B cell (primary cell): ENCODE measurements at regions not wholly inside any gene's neighbourhood (a gene's known extent, or its start where the extent isn't known, plus 50 kb on each side); places are given as distances from the start of the nearest gene placed in this dataset.

ENCODE experiments used
- ATAC-seq: fragments of 200-7000 bp; cut with Tn5 transposase; one replicate; pipeline ENCODE4 v1.10.0; 2021; ENCODE audit warnings: low read depth, mild to moderate bottlenecking, moderate number of reproducible peaks, moderate library complexity
- CTCF ChIA-PET: fragments of 350-600 bp; sonication (Branson Sonifier 250); formaldehyde crosslinking; loops from one replicate; lab custom pipeline; 2021; ENCODE audit warnings: antibody characterized with exemption, inconsistent platforms; lab: Charles Lee
- POLR2A ChIA-PET: fragments of 350-600 bp; sonication (Branson Sonifier 250); formaldehyde crosslinking; loops from one replicate; lab custom pipeline; 2021; ENCODE audit warnings: antibody characterized with exemption; lab: Charles Lee
- DNase-seq: peaks from one replicate; pipeline ENCODE4 v3.0.0; 2013
- H2AFZ ChIP-seq: 2 replicates; pipeline ENCODE4 v1.6.1; 2012; ENCODE audit warnings: mild to moderate bottlenecking, low read depth, low read length; ENCODE audit not compliant: insufficient read depth, poor library complexity, severe bottlenecking
- H3K27ac ChIP-seq, 2 donors: 1 replicate in 1 of 2; 2 replicates in 1 of 2; pipeline ENCODE4 v1.5.1; 2012 to 2013; ENCODE audit warnings: low read length in 2 of 2, mild to moderate bottlenecking in 2 of 2, moderate library complexity in 1 of 2
- H3K27me3 ChIP-seq, 4 experiments: fragments of 200-600 bp in 1 of 4; sonication (generic) in 1 of 4; replicated peaks in 1 of 4; 1 replicate in 2 of 4; 2 replicates in 2 of 4; pipeline versions ENCODE4 v1.6.1 to v1.7.0; 2013 to 2016; ENCODE audit warnings: low read length in 3 of 4, mild to moderate bottlenecking in 2 of 4, mixed read lengths in 1 of 4, moderate library complexity in 1 of 4; ENCODE audit not compliant: insufficient read depth in 4 of 4, control insufficient read depth in 3 of 4; ENCODE audit errors: control extremely low read depth in 1 of 4
- H3K36me3 ChIP-seq, 2 experiments: replicated peaks in 1 of 2; 1 replicate in 1 of 2; 2 replicates in 1 of 2; pipeline versions ENCODE4 v1.6.1 to v1.7.1; 2013; ENCODE audit warnings: low read length in 1 of 2; ENCODE audit not compliant: insufficient read depth in 2 of 2, control insufficient read depth in 1 of 2; ENCODE audit errors: control extremely low read depth in 1 of 2, extremely low read depth in 1 of 2
- H3K4me1 ChIP-seq, 2 donors: fragments of 200-600 bp in 1 of 2; sonication (generic) in 1 of 2; 1 replicate in 1 of 2; 2 replicates in 1 of 2; pipeline versions ENCODE4 v1.5.1 to v1.6.1; 2013 to 2017; ENCODE audit warnings: low read length in 2 of 2; ENCODE audit not compliant: control insufficient read depth in 2 of 2, insufficient read depth in 2 of 2
- H3K4me2 ChIP-seq: replicated peaks from 2 replicates; pipeline ENCODE3; 2012; ENCODE audit warnings: mild to moderate bottlenecking, low read depth, low read length; ENCODE audit not compliant: poor library complexity, severe bottlenecking
- H3K4me3 ChIP-seq, 5 experiments: fragments of 200-600 bp in 1 of 5; sonication (generic) in 1 of 5; 1 replicate in 3 of 5; 2 replicates in 2 of 5; pipeline versions ENCODE4 v1.5.1 to v1.7.0; 2011 to 2016; ENCODE audit warnings: low read length in 4 of 5, mild to moderate bottlenecking in 4 of 5, low read depth in 2 of 5, control low read depth in 1 of 5, moderate library complexity in 1 of 5; ENCODE audit not compliant: insufficient read depth in 1 of 5; ENCODE audit errors: control extremely low read depth in 1 of 5, extremely low read depth in 1 of 5
- H3K79me2 ChIP-seq: fragments of 200-600 bp; sonication (generic); one replicate; pipeline ENCODE4 v1.6.0; 2016; ENCODE audit warnings: low read length; ENCODE audit not compliant: control insufficient read depth, insufficient read depth
- H3K9ac ChIP-seq: fragments of 200-600 bp; sonication (generic); 2 replicates; pipeline ENCODE4 v1.6.1; 2017; ENCODE audit warnings: mild to moderate bottlenecking, low read length, moderate library complexity
- H3K9me3 ChIP-seq, 3 donors: one replicate each; pipeline versions ENCODE4 v1.6.1 to v1.7.1; 2013; ENCODE audit warnings: low read length in 2 of 3; ENCODE audit not compliant: control insufficient read depth in 2 of 3, insufficient read depth in 1 of 3; ENCODE audit errors: control extremely low read depth in 1 of 3
- H4K20me1 ChIP-seq: 2 replicates; pipeline ENCODE4 v1.6.0; 2012; ENCODE audit warnings: mild to moderate bottlenecking, low read length; ENCODE audit not compliant: insufficient read depth, control insufficient read depth, poor library complexity, severe bottlenecking
- H3K27ac Mint-ChIP-seq: one replicate; pipeline ENCODE4 v1.8.0; 2021; ENCODE audit warnings: mixed read lengths
- H3K27me3 Mint-ChIP-seq: one replicate; pipeline ENCODE4 v1.8.0; 2021; ENCODE audit warnings: mixed read lengths
- H3K4me1 Mint-ChIP-seq: one replicate; pipeline ENCODE4 v1.8.0; 2021; ENCODE audit warnings: mixed read lengths
- H3K4me3 Mint-ChIP-seq: one replicate; pipeline ENCODE4 v1.8.0; 2021; ENCODE audit warnings: mixed read lengths
- H3K9me3 Mint-ChIP-seq: one replicate; pipeline ENCODE4 v1.8.0; 2022; ENCODE audit warnings: mixed read lengths; ENCODE audit not compliant: insufficient read depth
- CTCF ChIP-seq: fragments of 200-600 bp; IDR thresholded peaks from one replicate; pipeline ENCODE4 v1.8.0; 2022; ENCODE audit warnings: antibody characterized with exemption, mild to moderate bottlenecking
- EZH2 ChIP-seq: IDR thresholded peaks from 2 replicates; pipeline ENCODE4 v1.6.1; 2012; ENCODE audit warnings: borderline replicate concordance, low read depth, mild to moderate bottlenecking, moderate library complexity, low read length; ENCODE audit not compliant: insufficient read depth, poor library complexity, severe bottlenecking
- WGBS: methylation state at CpG from one replicate; pipeline ENCODE4 v1.1.5; 2013; ENCODE audit warnings: missing lambda C conversion rate; ENCODE audit not compliant: insufficient coverage; 5-methylcytosine and 5-hydroxymethylcytosine counted together
- intact Hi-C: fragments of 100-400 bp; cut with micrococcal nuclease; formaldehyde crosslinking; loops from one replicate; pipeline ENCODE4 v1.10.0; 2022

DNA sequence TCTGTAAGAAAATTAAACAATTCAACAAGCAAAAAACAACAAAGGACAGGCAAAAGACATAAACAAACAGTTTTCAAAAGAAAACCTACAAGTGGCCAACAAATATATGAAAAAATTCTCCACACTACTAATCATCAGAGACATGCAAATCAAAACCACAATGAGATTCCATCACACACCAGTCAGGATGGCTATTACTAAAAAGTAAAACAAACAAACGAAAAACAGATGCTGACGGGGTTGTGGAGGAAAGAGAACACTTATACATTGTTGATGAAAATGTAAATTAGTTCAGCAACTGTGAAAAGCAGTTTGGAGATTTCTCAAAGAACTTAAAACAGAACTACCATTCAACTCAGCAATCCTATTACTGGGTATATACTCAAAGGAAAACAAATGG lies 537.6 kb downstream of the HDGFL1 start:
- Histone ChIP-seq H3K9ac (no peak overlapping the region), H3K4me1 (no peaks in the 10 kb centered on the region), H4K20me1 (no peaks in the 10 kb centered on the region), H3K4me3 (no peak overlapping the region), H3K36me3 (no peaks in the 10 kb centered on the region), H3K79me2 (no peaks in the 10 kb centered on the region), H3K4me2 (no peak overlapping the region), H3K9me3 (no peaks in the 10 kb centered on the region), H2AFZ (no peak overlapping the region), H3K27ac (no peak overlapping the region), H3K27me3 (no peaks in the 10 kb centered on the region)
- Mint-ChIP-seq H3K9me3 (peaks cover 6% of the 10 kb centered on the region), H3K27ac (no peak overlapping the region), H3K4me3 (no peak overlapping the region), H3K4me1 (no peaks in the 10 kb centered on the region), H3K27me3 (no peaks in the 10 kb centered on the region)
- ChIA-PET CTCF (no interaction called here), POLR2A (no interaction called here)
- TF ChIP-seq CTCF (no peak), EZH2 (no peak)
- intact Hi-C loops: no loop called here
- no CpG with 5 or more reads among the region's 2 CpGs for WGBS
- ATAC-seq (no peak), DNase-seq (no peak)

DNA sequence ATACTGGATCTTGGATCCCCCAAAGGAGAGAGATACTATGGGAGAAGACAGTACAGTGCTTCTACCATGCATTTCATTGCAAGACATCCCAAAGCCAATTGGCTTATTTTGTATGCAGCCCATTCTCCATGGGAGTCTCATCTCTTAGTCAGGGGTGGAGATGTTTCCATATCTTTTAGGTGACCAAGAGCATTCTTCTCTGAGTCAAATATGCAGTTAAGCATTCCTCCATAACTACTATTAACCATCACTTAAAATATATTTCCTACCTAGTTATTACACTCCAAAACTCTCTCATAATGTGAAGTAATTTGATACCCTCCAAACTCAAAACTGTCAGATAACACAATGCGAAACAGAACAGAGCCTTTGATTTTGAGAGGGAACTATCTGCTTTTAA lies 542.6 kb downstream of the HDGFL1 start:
- DNase-seq (no peak), ATAC-seq (no peak)
- Histone ChIP-seq H4K20me1 (no peaks in the 10 kb centered on the region), H3K4me1 (no peaks in the 10 kb centered on the region), H2AFZ (no peak overlapping the region), H3K36me3 (no peaks in the 10 kb centered on the region), H3K79me2 (no peaks in the 10 kb centered on the region), H3K27ac (no peak overlapping the region), H3K4me3 (no peak overlapping the region), H3K9ac (no peak overlapping the region), H3K4me2 (no peak overlapping the region), H3K9me3 (peaks cover 0 to 4% (median 0%) of the 10 kb centered on the region in 3 donors), H3K27me3 (no peaks in the 10 kb centered on the region)
- no CpG with 5 or more reads among the region's 1 CpG for WGBS
- Mint-ChIP-seq H3K9me3 (peaks cover 9% of the 10 kb centered on the region), H3K4me3 (no peak overlapping the region), H3K4me1 (no peaks in the 10 kb centered on the region), H3K27me3 (no peaks in the 10 kb centered on the region), H3K27ac (no peak overlapping the region)
- intact Hi-C loops: no loop called here
- POLR2A ChIA-PET: no interaction called here
- TF ChIP-seq EZH2 (no peak), CTCF (no peak)
- CTCF ChIA-PET: no interaction called here
